Middle frontal gyrus (tissue), 1 donor: ENCODE measurements at regions not wholly inside any gene's neighbourhood (a gene's known extent, or its start where the extent isn't known, plus 50 kb on each side); places are given as distances from the start of the nearest gene placed in this dataset.

Source experiments
- DNase-seq: peaks from one replicate; pipeline ENCODE4 v3.0.0-alpha.2; 2015; ENCODE audit warnings: low spot score; ENCODE audit errors: extremely low spot score

- DNase-seq: no peak
These were observed 648.3 kb upstream of the ARGLU1 start for GRCh38 chr13:107216046-107216755.

- DNase-seq: peak; percentile 76
These were observed 643.1 kb upstream of the ARGLU1 start for GRCh38 chr13:107211073-107211472.

DNA sequence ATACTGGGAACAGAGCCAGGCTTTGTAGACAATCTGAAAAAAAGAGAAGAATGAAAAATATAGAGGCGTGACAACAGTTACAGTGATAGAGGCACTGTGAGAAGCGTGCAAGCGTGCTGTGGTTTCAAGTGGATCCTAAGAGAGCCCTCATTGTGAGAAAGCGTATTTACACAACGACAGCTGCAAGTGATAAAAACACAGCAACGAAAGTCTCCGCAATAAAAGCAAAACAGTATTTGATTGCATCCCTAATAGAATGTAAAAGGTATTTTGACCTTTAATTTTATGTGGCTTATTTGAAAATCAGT lies 642.7 kb upstream of the ARGLU1 start:
- DNase-seq: no peak

DNA sequence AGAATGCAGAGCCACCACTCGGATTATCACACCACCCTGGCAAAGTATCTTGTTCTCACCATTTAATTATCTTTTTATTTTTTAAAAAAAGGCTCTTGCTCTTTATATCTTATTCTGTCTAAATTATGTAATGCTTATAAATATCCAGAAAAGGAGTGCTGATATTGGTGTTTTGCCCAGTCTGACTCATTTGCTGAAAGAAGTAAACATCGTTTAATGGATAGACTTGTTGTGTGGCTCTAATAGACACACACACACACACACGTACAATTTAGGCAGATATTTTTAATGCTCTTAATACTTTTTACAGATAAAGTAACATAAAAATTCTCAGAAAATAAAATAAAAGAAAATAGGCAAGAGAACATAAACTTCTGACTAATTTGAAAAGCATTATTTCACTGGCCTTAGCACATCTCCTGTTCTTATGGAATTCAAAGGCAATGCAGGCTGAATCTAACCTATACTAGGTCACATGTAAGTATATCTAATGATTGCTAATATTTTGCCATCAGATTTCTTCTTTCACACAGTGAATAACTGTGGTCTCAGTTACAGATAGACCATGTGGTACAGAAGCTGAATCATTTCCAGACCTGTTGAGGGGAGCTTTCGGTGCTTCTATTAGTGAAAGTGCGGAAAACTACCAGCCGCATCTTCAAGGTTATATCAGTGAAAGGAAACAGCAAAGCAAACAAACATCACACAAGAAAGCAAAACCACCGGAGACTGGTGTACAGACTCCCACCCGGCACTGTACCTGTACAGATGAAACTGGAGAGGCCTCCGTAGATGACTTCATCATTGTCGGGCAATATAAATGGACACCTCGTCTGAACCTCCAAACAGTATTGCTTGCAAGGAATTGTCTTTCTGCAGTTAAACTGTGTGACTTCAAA lies 642.1 kb upstream of the ARGLU1 start:
- DNase-seq: no peak

DNA sequence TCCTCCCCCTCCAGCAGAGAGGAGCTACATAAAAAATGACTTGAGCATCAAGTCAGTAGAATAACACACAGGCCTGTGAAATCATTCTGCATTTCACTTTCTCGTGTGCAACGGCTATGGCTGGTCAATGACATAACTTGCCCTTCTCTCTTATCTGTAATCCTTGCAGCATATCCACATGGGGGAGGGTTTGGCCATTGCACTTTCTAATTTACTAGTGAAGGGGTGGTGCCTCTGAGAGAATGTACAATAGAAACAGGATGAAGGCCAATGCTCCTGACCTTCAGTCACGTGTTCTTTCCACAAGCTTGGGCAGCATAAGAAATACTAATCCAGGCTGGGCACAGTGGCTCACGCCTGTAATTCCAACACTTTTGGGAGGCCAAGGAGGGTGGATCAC lies 641.0 kb upstream of the ARGLU1 start:
- DNase-seq: no peak

DNA sequence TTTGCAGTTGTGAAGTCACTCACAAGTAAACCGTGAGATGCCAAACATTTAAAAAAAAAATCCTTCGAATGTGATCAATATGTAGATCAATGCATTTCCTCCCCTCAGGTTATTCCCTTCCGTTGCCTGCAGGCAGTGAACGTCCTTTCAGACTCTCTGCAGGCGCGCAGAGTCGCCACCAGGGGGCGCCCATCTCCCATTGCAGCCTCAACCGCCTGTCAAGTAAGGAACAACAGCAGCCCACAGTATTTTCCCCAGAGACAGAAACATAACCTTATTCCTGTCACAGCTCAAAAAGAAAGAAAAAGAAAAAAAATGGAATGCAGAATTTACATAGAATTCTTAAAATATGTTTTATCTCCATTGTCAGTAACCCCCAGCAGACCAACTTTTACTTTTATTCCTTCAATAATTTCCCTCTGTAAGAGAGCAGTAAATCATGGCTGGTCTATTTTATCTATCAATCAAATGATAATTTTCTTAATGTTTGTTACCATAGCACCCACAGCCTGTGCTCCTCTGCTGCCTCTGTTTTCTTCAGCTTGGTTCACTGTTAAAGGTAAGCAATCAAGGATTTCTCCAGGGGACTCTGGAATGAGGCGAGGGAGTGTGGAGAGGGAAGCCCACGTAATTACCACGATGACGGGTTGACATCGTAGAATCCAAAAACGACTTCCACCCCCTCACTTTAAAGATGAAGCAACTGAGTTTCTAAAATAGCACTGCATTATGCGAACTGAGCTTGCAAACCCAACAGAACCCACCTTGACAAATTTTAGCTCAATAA lies 637.6 kb upstream of the ARGLU1 start:
- peak; percentile 54 for DNase-seq

- no peak for DNase-seq
These were observed 635.4 kb upstream of the ARGLU1 start for GRCh38 chr13:107203146-107203847.

- no peak for DNase-seq
These were observed 634.6 kb upstream of the ARGLU1 start for GRCh38 chr13:107202371-107203023.

GRCh38 chr13:107200491-107200890 lies 632.6 kb upstream of the ARGLU1 start:
- DNase-seq: no peak

GRCh38 chr13:107192289-107192688 lies 624.4 kb upstream of the ARGLU1 start:
- DNase-seq: no peak

DNA sequence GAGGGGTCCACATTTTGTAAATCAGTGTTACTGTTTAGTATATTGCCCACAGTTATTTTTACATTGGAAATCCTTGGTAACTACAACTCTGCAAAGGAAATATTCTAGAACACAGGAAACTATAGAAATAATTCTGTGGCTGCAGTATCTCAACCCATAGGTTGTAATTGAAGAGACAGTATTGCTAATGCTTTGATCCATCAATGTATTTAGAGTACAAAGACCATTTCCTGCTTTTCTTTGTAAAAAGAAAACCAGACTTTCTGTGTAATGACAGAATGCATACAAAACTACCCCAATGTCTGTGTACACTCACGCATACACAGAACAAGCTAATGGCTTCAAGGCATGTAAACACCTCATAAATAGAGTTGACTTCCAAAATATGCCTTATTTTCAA lies 622.1 kb upstream of the ARGLU1 start:
- no peak for DNase-seq

GRCh38 chr13:107185889-107186288 lies 618.0 kb upstream of the ARGLU1 start:
- DNase-seq: no peak

DNA sequence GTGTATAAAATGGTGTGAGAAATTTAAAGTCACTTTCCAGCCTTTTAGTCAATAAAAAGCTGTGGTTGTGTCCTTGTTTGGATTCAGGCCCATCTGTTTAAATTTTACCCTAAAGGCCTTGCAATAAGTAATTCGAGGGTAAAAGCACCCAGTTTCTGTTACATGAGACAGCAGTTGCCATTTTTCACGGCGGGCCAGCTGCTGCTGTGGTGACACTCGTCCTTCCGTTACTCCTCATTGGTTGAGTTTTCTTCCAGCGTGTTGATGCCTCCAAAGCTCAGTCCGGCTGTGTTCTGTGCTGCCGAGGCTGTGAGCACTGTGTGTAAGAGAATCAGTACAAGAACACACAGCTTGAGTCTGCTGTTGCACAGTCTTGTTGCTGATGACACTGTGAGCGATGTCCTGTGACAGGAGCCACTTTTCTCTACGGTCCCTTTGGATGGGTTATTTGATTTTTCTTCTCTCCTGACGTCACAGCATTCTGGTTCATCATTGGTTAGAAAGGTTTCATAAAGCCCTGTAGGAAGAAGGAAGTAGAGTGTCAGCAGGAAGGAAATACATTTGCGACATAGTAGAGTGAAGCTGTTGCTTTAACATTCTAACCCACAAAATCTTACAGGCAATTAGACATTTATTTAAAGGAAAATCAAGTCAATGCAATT lies 602.5 kb upstream of the ARGLU1 start:
- no peak for DNase-seq

DNA sequence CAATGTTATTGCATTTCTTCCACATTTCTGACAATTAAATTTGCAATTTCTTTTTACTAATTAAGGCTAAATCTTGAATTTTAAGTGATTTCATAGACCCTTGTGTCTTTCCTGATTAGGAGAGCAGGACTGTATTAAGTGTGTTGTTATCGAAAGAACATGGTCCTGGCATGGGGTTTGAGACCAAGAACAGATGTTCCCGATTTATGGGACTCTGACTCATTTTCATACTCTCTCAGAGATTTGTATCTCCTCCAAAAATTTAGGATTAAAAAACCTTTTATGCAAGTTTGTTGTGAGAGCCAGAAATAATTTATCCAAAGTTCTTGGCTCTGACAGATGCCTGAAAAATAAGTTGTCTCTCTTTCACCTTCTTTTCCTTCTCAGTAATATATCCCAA lies 589.3 kb upstream of the ARGLU1 start:
- no peak for DNase-seq

DNA sequence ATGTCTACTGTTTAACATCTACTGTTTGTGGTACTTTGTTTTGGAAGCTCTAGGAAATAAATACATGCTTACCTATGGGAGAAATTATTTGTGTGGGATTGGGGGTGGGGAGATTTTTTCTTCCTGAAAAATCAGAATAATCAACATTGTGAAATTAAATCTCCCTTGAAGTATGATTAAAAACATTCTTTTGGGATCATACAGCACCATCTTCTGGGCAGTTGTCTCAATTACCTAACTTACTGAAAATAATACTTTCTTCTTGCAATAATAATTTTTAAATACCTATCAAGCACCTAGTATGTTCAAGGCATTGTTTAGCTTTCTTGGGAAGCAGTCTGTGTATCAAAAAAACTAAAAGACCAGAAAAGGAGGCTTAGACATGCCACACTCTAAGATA lies 576.5 kb upstream of the ARGLU1 start:
- DNase-seq: no peak

GRCh38 chr13:107141767-107142166 lies 573.8 kb upstream of the ARGLU1 start:
- no peak for DNase-seq

- DNase-seq: no peak
These were observed 571.1 kb upstream of the ARGLU1 start for GRCh38 chr13:107139006-107139405.

GRCh38 chr13:107138486-107138885 lies 570.5 kb upstream of the ARGLU1 start:
- no peak for DNase-seq

DNA sequence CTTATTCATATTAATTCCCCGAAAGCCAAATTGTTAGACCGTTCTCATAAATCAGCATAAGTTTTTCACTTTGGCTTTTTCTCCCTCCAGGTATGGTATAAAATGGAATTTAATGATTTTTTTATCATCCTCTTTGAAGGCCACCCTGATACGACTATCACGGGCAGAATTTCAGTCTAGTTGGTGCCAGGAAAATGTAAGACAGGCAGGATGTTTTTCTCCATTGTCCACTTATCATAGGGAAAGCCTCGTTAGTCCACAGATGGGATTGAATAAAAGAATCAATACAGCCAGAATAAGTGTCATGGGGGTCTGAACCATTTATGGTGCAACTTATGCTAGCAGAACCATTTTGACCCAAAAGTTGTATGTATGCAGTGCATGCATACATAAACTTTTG lies 566.0 kb upstream of the ARGLU1 start:
- DNase-seq: no peak

- DNase-seq: no peak
These were observed 562.6 kb upstream of the ARGLU1 start for GRCh38 chr13:107130566-107130965.
